ENCODE measurements at regions not wholly inside any gene's neighbourhood (a gene's known extent, or its start where the extent isn't known, plus 50 kb on each side); places are given as distances from the start of the nearest gene placed in this dataset.
A peak's percentile ranks its signal among the peaks of the same experiment; 100 is the strongest.

GRCh38 chr4:180727478-180727877 lies 1515.7 kb upstream of the TENM3 start:
- Histone ChIP-seq H3F3A (ENCODE audit: insufficient read depth, low read length) (no peaks in the 10 kb centered on the region), H3K4me2 (ENCODE audit: low read depth, low read length) (no peak overlapping the region), H3K9me2 (replicated peaks; ENCODE audit: insufficient read depth, low read length) (no peaks in the 10 kb centered on the region), H3K79me2 (ENCODE audit: low read length) (no peaks in the 10 kb centered on the region), H3K36me3 (replicated peaks; ENCODE audit: insufficient read depth, low read length) (no peaks in the 10 kb centered on the region), H4K20me1 (ENCODE audit: insufficient read depth, low read length) (no peaks in the 10 kb centered on the region), H3K9ac (ENCODE audit: low read length) (no peak overlapping the region), H3K27ac (ENCODE audit: low read length) (no peak overlapping the region), H2AFZ (ENCODE audit: low read length) (no peak overlapping the region), H3K4me3 (ENCODE audit: low read length) (no peak overlapping the region), H3K9me3 (replicated peaks; ENCODE audit: insufficient read depth, low read length) (no peaks in the 10 kb centered on the region; the same call in 1 of the 2 replicates), H3K27me3 (replicated peaks; ENCODE audit: insufficient read depth, low read length) (no peaks in the 10 kb centered on the region), H3K4me1 (ENCODE audit: low read length) (peaks cover 4% of the 10 kb centered on the region; the same call in 1 of the 2 replicates)
- DNase-seq = no peak
- TF ChIP-seq EZH2phosphoT487 (IDR thresholded peaks at IDR 0.05; ENCODE audit: low read length) (no peak), EZH2 (optimal IDR thresholded peaks at IDR 0.05; ENCODE audit: low read depth, low read length) (no peak)
- TF ChIP-seq, protein P1, sequence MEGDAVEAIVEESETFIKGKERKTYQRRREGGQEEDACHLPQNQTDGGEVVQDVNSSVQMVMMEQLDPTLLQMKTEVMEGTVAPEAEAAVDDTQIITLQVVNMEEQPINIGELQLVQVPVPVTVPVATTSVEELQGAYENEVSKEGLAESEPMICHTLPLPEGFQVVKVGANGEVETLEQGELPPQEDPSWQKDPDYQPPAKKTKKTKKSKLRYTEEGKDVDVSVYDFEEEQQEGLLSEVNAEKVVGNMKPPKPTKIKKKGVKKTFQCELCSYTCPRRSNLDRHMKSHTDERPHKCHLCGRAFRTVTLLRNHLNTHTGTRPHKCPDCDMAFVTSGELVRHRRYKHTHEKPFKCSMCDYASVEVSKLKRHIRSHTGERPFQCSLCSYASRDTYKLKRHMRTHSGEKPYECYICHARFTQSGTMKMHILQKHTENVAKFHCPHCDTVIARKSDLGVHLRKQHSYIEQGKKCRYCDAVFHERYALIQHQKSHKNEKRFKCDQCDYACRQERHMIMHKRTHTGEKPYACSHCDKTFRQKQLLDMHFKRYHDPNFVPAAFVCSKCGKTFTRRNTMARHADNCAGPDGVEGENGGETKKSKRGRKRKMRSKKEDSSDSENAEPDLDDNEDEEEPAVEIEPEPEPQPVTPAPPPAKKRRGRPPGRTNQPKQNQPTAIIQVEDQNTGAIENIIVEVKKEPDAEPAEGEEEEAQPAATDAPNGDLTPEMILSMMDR (IDR thresholded peaks at IDR 0.05; ENCODE audit: low read length) = no peak

- H3K36me3 ChIP-seq (replicated peaks; ENCODE audit: insufficient read depth, low read length) = no peaks in the 10 kb centered on the region
- H3K4me2 ChIP-seq (ENCODE audit: low read depth, low read length) = peak overlapping the region; percentile 72
- no peaks in the 10 kb centered on the region for H3K79me2 ChIP-seq (ENCODE audit: low read length)
- DNase-seq = peak; percentile 90
- peak overlapping the region; percentile 29; the same call in 1 of the 2 replicates for H3K9ac ChIP-seq (ENCODE audit: low read length)
- peaks cover 23% of the 10 kb centered on the region for H3F3A ChIP-seq (ENCODE audit: insufficient read depth, low read length)
- peak overlapping the region; percentile 69 for H2AFZ ChIP-seq (ENCODE audit: low read length)
- TF ChIP-seq EZH2phosphoT487 (IDR thresholded peaks at IDR 0.05; ENCODE audit: low read length) (no peak), EZH2 (optimal IDR thresholded peaks at IDR 0.05; ENCODE audit: low read depth, low read length) (no peak)
- TF ChIP-seq, protein P1 (IDR thresholded peaks at IDR 0.05; ENCODE audit: low read length) = no peak
- no peaks in the 10 kb centered on the region for H3K9me2 ChIP-seq (replicated peaks; ENCODE audit: insufficient read depth, low read length)
- H3K27ac ChIP-seq (ENCODE audit: low read length) = peak overlapping the region; percentile 93
- H4K20me1 ChIP-seq (ENCODE audit: insufficient read depth, low read length) = no peaks in the 10 kb centered on the region
- H3K9me3 ChIP-seq (replicated peaks; ENCODE audit: insufficient read depth, low read length) = no peaks in the 10 kb centered on the region
- no peaks in the 10 kb centered on the region for H3K27me3 ChIP-seq (replicated peaks; ENCODE audit: insufficient read depth, low read length)
- peaks cover 29% of the 10 kb centered on the region for H3K4me1 ChIP-seq (ENCODE audit: low read length)
- H3K4me3 ChIP-seq (ENCODE audit: low read length) = peak overlapping the region; percentile 29; the same call in 1 of the 2 replicates
These were observed 1508.3 kb upstream of the TENM3 start for GRCh38 chr4:180734753-180735432.

GRCh38 chr4:180741703-180742102 lies 1501.5 kb upstream of the TENM3 start:
- Histone ChIP-seq H3K9me2 (replicated peaks; ENCODE audit: insufficient read depth, low read length) (no peaks in the 10 kb centered on the region), H3F3A (ENCODE audit: insufficient read depth, low read length) (no peaks in the 10 kb centered on the region), H3K79me2 (ENCODE audit: low read length) (no peaks in the 10 kb centered on the region), H3K27ac (ENCODE audit: low read length) (no peak overlapping the region), H3K9me3 (replicated peaks; ENCODE audit: insufficient read depth, low read length) (no peaks in the 10 kb centered on the region), H2AFZ (ENCODE audit: low read length) (no peak overlapping the region), H4K20me1 (ENCODE audit: insufficient read depth, low read length) (no peaks in the 10 kb centered on the region), H3K4me3 (ENCODE audit: low read length) (no peak overlapping the region), H3K36me3 (replicated peaks; ENCODE audit: insufficient read depth, low read length) (no peaks in the 10 kb centered on the region), H3K4me2 (ENCODE audit: low read depth, low read length) (no peak overlapping the region), H3K9ac (ENCODE audit: low read length) (no peak overlapping the region), H3K27me3 (replicated peaks; ENCODE audit: insufficient read depth, low read length) (no peaks in the 10 kb centered on the region), H3K4me1 (ENCODE audit: low read length) (no peaks in the 10 kb centered on the region)
- TF ChIP-seq EZH2phosphoT487 (IDR thresholded peaks at IDR 0.05; ENCODE audit: low read length) (no peak), EZH2 (optimal IDR thresholded peaks at IDR 0.05; ENCODE audit: low read depth, low read length) (no peak)
- TF ChIP-seq, protein P1 (IDR thresholded peaks at IDR 0.05; ENCODE audit: low read length) = no peak
- DNase-seq = no peak

Data from MM.1S (cell line).